ENCODE measurements at regions not wholly inside any gene's neighbourhood (a gene's known extent, or its start where the extent isn't known, plus 50 kb on each side); places are given as distances from the start of the nearest gene placed in this dataset.

GRCh38 chr12:42996869-42997431, 407.4 kb upstream of the PRICKLE1 start:
- no peak for ATAC-seq

GRCh38 chr12:42992826-42993225, 403.3 kb upstream of the PRICKLE1 start:
- no peak for DNase-seq (ENCODE audit: low spot score)
- Mint-ChIP-seq H3K27me3 (ENCODE audit: low read depth) (no peaks in the 10 kb centered on the region), H3K27ac (no peak overlapping the region), H3K36me3 (no peaks in the 10 kb centered on the region), H3K9me3 (no peaks in the 10 kb centered on the region), H3K4me1 (no peaks in the 10 kb centered on the region), H3K4me3 (no peak overlapping the region)
- CTCF ChIA-PET, result no interaction called here
- TF ChIP-seq KAT7 (CRISPR knock-in tag; IDR thresholded peaks at IDR 0.05; ENCODE audit: borderline replicate concordance) (no peak), TEAD4 (CRISPR knock-in tag; IDR thresholded peaks at IDR 0.05) (no peak), ZNF512 (CRISPR knock-in tag; IDR thresholded peaks at IDR 0.05; ENCODE audit: borderline replicate concordance) (no peak), MXD4 (CRISPR knock-in tag; IDR thresholded peaks at IDR 0.05; ENCODE audit: borderline replicate concordance) (no peak), SP1 (CRISPR knock-in tag; conservative IDR thresholded peaks at IDR 0.05) (no peak), FOXJ3 (CRISPR knock-in tag; IDR thresholded peaks at IDR 0.05; ENCODE audit: borderline replicate concordance) (no peak), HMGXB4 (CRISPR knock-in tag; IDR thresholded peaks at IDR 0.05) (no peak)
- no peak for ATAC-seq
- POLR2A ChIA-PET, result no interaction called here

More at GRCh38 chr12:42996869-42997431, 407.4 kb upstream of the PRICKLE1 start:
- no peaks in the 10 kb centered on the region for H3K9me3 Mint-ChIP-seq
- H3K27ac Mint-ChIP-seq, result no peak overlapping the region
- H3K36me3 Mint-ChIP-seq, result no peaks in the 10 kb centered on the region
- POLR2A ChIA-PET, result no interaction called here
- H3K4me1 Mint-ChIP-seq, result peaks cover 5% of the 10 kb centered on the region
- no peaks in the 10 kb centered on the region for H3K27me3 Mint-ChIP-seq (ENCODE audit: low read depth)
- TF ChIP-seq ERG (CRISPR knock-in tag; IDR thresholded peaks at IDR 0.05), result no peak
- TF ChIP-seq ATF6 (CRISPR knock-in tag; IDR thresholded peaks at IDR 0.05), result no peak
- no peak for TF ChIP-seq TEAD4 (CRISPR knock-in tag; IDR thresholded peaks at IDR 0.05)
- TF ChIP-seq KAT7 (CRISPR knock-in tag; IDR thresholded peaks at IDR 0.05; ENCODE audit: borderline replicate concordance), result no peak
- no peak for TF ChIP-seq ZMAT4 (CRISPR knock-in tag; IDR thresholded peaks at IDR 0.05)
- no peak for TF ChIP-seq NR3C1 (CRISPR knock-in tag; conservative IDR thresholded peaks at IDR 0.05; ENCODE audit: low read depth)
- no peak for TF ChIP-seq STAT6 (CRISPR knock-in tag; conservative IDR thresholded peaks at IDR 0.05; ENCODE audit: low read depth)
- TF ChIP-seq TP53 (CRISPR knock-in tag; IDR thresholded peaks at IDR 0.05), result no peak
- TF ChIP-seq ATF3 (CRISPR knock-in tag; conservative IDR thresholded peaks at IDR 0.05), result no peak
- TF ChIP-seq ATF1 (CRISPR knock-in tag; IDR thresholded peaks at IDR 0.05), result no peak
- H3K4me3 Mint-ChIP-seq, result no peak overlapping the region
- no peak for DNase-seq (ENCODE audit: low spot score)
- CTCF ChIA-PET, result no interaction called here

All from WTC11 (cell line).